GM21619 (cell line): ENCODE measurements at regions not wholly inside any gene's neighbourhood (a gene's known extent, or its start where the extent isn't known, plus 50 kb on each side); places are given as distances from the start of the nearest gene placed in this dataset.

Experiments used
- ATAC-seq: cut with Tn5 transposase; IDR thresholded peaks from one replicate; pipeline ENCODE4 v1.9.1; 2021; ENCODE audit not compliant: unreplicated experiment

DNA sequence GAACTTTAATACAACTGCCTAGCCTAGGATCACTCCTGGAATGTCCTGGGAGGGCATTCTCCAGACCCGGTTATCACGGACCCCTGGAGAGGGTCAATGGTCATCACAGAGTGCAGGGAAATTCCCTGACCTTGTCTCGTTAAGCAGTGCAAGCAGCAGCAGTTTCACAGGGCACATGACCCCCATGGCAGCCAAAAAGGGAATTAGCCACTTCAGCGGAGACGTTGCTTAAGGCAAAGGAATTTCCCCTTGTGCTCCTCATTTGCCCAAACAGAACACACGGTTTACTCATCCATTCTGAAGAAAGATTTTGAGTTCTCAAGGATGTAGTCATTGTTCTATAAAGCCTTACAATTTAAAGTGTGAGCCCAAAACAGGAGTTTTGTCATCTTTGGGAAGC lies 260.3 kb downstream of the SNX13 start:
- no peak for ATAC-seq

DNA sequence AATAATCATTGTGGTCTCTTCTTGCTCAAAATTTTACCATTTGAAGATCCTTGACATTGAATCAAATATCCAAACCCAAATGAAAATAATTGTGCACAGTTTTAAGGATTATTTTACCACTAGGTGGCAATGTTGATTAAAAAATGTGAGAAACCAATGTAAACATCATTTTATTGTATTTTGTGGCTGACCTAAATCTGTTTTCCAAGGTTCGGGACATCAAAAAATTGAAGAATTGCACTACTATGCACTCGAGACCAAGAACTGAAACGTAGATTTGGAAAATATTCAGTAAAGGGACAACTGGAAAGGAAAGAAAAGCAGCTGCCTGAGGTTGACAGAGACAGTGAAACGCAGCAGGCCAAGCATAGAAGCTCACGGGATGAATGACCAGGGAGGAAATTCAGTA lies 259.3 kb downstream of the SNX13 start:
- no peak for ATAC-seq

DNA sequence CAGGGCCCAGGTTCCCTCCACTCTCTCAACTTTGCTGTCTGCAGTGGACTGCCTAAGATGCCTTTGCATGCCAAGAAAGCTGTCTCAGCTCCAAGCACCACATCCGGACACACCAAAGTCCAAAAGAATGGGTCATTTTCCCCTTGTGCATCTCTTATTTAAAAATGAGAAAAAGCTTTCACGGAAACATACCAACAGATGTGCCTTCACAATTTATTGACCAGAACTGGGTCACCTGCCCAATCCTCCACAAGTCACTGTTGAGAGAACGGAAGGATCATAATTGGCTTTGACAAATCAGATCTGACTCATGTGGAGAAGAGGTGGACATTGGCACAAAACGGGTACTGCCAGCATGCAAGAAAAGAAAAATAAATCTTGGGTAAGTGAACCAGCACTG lies 258.3 kb downstream of the SNX13 start:
- no peak for ATAC-seq

DNA sequence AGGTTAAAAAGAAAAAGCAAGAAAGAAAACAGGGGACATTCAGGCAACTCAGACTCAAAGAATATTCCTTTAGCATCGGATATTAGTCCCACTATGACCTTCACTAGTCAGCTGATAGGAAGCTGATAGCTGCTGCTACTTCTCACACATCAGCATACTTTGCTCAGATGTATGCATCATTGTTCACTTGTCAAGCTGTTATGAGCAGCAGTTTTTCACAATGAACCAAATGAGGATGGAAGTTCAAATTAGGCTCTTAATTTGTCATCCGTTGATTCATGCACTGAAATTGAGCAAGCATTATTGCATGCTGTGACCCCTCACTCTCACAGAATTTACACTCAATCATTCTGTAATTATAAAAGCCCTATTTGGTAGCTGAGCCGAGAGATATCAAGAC lies 257.7 kb downstream of the SNX13 start:
- no peak for ATAC-seq

DNA sequence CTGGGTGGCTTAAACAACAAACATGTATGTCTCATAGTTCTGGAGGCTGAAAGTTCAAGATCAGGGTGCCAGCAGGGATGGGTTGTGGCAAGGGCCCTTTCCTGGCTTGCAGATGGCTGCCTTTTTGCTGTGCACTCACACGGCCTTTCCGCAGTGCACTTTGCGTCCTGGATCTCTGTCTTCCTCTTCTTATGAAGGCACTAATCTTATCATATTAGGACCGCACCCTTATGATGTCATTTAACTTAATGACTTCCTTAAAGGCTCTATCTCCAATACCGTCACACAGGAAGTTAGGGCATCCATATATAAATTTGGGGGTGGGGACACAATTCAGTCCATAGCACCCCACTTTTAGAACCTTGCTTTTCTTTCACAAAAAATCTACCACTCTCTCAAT lies 255.2 kb downstream of the SNX13 start:
- ATAC-seq: no peak

DNA sequence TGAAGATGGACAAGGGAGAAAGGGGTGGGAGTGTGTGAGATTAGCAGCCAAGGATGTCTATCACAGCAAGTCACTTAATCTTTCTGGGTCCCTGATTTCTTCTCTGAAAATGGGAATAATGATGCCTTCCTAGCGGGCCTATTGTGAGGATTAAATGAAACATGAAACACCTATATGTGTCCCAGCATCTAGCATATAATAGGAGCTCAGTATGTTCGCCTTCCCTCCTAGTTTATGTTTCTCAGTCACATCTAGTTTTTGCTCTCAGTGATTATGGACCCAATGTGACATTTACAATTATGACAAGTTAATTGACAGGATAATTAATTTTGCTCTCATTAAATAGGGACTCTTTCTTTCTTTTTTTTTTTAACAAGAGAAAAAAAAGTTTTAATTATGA lies 252.9 kb downstream of the SNX13 start:
- no peak for ATAC-seq

DNA sequence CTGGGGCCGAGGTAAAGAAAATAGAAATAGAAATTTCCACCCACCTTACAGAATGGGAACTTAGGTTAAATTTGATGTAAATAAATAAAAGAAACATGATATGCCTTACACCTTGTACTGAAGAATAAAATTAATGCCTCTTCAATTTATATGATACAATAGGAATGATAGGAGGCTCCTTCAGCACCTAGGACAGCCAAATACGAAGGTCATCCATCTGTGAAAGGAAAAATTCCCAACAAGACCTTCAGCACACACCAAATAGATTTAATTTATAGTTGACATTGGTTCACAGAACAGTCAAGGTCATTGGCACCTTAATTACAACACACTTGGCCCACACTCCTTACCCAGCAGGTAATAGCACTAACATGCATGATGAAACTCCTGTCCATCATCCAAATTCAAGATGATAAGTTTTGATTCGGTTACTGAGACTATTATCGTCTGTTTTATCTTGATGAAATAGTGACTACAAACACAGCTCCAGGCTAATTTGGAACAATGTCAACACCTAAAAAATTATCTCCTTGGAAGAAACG lies 250.9 kb downstream of the SNX13 start:
- no peak for ATAC-seq

DNA sequence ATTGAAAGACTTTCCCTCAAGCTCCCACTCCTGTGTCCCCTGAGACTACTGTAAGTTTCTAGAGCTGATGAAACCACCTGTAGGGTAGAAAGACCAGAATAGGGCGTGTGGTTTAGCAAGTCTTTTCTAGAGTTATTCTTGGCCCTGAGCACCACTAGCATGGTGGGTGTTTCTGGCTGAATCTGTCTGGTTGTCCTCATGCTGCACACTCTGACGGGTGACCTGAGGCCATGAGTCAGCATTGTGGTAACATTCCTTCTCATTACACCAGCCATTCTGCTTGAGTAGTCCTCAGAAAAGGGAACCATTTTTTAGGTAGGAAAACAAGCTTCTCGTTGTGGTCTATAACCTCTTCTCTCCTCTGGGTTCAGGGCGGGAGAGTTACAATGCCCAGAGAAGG lies 250.3 kb downstream of the SNX13 start:
- ATAC-seq: peak; percentile 75

DNA sequence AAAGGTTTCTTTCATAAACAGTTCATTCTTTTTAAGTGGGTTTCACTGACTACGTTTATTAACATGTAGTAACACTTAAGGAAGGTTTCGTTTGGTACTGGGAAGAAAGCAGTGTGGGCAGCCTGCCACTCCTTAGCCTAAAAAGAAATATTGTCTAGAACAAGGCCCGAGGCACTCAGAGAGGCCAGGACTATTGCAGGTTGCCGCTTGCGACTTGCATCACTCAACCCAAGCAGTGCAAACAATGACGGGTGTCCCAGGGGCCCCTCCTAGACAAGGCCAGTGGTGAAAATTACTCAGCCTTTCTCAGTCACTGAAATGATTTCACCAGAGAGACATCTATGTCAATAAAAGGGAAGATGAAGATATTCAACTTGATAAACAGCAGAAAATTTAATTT lies 243.9 kb downstream of the SNX13 start:
- ATAC-seq: no peak

DNA sequence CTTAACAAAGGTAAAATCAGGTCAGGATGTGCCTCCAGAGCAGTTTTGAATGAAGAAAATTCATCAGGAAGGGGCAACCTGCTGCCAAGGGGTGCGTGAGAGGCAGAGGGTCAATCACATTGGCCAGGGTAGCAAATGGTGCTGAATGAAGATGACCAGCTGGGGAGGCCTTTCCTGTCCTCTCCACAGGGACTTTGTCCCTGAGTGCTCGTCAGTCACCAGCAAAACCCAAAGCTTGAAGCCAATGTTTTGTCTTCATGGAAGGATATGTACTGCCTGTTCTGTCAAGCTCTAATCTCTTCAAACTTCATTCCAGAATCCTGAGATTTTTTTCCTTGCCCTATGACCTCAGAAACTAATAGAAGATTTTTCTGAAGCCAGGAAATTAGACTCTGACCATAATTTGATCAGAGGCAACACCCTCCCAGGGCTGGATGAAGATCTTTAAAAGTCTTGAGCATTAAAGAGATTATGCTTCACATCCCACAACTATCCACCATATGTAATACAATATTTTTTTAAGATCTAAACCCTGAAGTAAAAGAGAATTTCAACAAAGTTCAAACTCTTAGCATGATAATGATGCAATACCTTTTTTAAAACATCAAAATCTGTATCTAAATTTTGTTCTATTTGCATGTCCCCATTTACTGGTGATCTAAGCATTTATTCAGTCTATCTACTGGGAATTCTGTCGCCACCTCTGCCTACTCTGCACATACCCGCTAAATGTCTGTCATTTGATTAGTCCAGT lies 243.0 kb downstream of the SNX13 start:
- no peak for ATAC-seq

DNA sequence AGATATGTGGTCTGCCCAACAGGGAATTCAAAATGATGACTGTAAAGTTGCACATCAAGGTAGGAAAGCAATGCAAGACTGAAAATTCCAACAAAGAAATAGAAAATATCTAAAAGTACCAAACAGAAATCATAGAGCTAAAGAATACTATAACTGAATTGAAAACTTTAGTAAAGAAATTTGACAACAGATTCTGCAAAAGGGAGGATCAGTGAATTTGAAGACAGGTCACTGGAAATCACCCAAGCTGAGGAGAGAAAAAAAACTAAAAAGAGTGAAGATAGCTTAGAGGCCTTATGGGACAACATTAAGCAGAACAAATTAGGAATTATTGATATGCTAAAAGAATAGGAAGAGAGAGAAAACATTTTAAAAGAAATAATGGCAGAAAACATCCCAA lies 240.6 kb downstream of the SNX13 start:
- ATAC-seq: no peak

DNA sequence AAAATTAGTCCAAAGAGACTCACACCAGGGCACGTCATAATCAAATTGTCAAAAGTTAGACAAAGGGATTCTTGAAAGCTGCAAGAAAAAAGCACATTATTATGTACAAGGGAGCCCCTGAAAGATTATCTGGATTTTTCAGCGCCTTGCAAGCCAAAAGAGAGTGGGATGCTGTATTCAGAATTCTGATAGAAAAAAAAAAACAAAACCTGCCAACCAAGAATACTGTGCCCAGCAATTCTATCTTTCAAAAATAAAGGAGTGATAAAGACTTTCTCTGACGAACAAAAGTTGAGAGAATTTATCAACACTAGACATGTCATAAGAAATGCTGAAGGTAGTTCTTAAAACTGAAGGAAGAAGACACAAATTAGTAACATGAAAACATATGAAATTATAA lies 240.2 kb downstream of the SNX13 start:
- no peak for ATAC-seq

DNA sequence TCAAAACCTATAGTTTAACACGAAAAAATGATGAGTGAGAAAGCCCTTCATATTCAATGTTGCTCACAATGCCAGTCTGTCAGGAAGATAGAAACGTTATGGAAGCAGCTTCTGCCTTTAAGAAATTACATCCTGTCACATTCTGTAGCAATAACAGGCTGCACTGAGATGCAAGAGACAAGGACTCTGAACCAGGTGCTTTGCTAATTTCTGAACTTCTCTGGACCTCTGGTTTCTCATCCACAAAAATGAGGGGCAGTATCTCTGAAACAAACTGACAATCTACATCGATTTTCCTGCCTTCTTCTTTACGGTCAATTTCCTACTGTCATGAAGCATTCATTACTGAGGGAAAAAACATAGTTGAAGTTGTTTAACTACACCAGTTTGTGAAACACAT lies 234.0 kb downstream of the SNX13 start:
- no peak for ATAC-seq

DNA sequence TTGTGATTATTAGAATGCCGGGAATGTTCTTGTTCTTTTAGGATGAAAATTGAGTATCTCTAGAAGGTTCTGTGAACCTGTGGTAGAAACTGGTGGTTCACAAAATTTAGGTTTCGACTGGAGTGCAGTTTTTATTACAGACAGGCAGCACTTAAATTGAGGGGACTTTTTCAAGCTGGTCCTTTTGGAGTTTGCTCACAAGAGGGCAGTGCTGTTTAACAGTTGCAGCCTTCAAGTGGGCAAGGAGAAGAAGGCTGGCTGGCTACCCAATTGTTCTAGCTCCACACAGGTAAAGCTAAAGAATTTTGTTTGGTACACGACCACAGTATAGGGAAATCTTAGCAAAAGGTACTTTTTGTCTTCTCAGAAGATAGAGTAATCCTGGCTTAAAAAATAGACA lies 233.6 kb downstream of the SNX13 start:
- ATAC-seq: peak; percentile 84

DNA sequence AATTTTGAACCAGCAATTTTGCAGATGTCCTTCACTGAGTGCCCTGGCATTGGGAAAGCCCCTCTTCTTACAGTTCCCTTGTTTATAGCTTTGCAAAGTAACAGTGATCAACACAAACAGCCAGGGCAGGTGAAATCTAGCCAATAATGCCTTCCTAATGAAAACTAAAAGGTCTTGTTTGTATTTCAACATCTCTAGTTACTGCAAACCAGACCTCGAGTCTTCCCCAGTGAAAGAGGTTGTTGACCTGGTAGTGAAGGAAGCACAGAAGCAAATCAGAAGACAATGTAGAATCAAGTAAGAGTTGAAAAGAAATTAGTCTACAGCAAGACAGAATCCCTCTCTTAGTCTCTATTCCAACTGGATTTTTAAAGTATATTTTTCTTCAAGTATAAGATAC lies 231.2 kb downstream of the SNX13 start:
- no peak for ATAC-seq

DNA sequence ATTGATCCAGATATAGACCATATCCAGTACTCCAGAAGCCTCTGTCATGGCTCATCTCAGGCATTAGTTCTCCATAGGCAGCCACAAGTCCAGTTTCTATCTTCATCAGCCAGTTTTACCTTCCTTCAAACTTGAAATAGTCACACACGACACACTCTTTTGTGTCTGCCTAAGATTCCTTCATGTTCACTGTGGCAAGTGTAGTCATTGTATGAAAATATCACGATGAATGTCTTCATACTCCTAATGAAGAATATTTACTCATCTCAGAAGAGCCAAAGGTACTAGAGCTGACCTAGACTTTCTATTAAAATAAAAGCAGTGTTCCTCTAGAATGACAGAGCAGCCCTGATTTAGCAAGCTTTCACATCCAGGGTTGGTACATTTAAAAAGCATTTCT lies 230.7 kb downstream of the SNX13 start:
- ATAC-seq: no peak

DNA sequence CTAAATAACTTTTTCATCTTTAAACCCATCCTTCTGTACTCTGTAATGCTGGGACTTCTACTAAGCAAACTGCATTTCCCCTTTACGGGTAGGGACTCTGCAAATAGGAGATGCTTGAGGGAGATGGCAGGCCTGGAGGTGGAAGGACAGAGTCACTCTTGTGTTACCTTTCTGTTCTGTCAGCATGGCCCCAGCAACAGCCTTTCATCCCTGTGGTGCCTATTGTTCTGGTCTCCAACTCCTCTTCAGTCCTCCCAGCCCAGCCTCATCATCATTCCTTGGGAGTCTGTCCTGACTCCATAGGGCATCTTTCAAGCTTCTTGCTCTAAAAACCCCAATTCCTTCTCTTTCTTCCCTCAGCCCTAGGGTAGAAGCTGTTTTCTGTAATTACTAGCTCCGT lies 230.0 kb downstream of the SNX13 start:
- ATAC-seq: no peak

DNA sequence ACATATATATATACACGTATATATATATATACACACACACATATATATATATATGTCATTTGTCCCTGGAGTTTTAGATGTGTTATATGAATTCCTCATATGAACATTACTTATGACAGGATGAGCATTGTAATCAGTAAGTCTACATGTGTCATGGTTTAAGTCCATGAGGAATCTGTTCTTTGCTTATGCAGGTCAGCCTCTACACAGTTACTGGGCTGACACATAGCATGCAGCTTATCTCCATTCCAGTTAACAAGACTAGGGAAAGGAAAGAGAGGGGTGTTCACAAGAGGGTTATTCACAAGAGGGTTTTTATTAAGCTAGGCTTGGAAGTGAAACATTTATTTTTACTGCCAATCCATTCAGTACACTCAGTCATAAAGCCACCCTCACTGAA lies 226.7 kb downstream of the SNX13 start:
- no peak for ATAC-seq

DNA sequence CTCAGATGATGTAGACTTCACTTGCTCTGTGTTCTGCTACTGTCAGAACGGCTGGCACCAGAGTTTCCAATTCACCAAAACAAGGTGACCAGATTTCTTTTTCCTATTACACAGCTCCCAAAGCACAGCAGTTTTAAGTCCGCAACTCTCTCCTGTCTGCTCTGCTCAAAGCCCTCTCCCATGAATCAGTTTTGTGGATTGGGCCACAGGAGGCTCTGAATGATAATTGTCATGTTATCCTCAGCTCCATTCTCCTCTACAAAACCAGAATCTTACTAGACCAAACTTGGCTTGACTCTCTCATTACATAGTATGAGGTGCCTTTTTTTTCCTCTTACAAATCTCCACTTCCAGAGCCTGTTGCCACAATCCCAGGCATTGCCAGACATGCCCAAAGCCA lies 223.5 kb downstream of the SNX13 start:
- ATAC-seq: no peak

DNA sequence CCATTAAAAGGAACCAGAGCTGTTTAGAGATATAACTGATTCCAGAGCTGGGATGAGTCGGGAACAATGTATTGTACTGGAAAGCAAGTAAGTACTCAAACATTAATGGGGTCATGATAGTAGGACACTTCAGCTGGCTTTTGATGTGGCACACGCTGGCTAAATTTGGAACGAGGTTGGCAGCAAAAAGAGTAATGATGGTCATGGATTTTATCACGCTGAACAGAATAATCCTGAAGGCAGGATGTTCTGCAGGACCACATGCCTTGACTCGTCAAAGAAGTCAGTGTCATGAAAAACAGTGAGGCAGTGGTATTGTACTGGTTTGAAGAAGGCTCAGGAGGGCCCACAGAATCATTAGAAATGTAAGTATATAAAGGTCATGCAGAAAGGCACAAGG lies 220.3 kb downstream of the SNX13 start:
- no peak for ATAC-seq

DNA sequence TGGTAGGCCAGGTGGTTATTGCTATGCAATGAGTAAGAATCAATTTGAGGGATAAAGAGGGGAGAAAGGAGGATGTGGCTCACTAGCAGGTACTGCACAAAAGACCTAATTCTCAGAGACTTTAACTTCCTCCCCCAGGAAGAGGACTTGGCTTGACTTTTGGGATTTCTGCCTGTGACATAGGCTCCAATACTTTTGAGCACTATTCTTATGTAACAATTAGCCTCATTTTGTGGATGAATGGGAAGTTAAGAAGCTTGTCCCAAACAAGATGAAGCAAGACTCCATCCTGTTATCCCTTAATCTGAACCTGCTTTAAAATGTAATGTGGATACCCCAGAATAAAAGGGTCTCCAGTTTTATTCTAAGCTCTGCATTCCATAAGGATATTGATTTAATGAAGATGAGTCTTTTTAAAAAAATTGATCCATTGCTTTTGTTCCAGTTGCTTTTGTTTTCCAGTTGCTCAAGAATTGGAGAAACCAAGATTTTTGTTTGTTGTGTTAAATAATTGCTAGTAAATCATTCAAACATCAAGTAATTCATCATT lies 218.5 kb downstream of the SNX13 start:
- ATAC-seq: no peak

DNA sequence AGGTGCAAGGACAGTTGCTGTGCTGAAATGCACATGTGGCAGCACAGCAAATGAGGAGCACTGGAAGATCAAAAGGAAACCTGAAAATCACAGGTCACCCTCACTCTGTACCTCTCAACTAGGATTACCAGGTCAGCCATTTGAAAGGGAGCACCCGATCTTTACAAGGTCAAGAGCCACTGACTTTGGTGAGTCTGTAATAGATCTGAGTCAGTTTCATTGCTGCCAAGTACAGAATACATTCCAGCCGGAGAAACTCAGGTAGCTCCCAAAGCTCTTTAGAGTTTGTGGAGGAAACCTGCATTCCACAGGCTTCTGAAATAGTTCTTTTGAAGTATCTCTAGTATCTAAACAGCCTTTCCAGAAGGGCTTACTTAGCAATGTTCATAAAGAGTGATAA lies 217.5 kb downstream of the SNX13 start:
- ATAC-seq: no peak

DNA sequence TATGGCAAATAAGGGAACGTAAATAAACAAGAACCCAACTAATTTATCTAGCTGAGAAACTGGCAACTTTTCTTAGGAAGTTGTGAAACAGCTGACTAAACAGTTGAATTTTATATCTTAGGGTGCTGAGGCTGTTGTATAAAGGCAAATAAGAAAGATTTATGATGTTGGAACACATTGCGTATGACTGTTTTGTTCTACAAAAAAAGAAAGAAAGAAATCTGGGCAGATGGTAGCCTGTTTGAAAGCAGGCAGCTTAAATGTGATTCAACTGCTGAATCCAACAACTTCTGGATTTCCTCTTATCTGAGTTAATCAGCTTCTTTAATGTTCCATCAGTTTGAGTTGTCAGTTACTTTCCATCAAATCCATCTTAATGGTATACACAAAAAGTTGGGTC lies 214.5 kb downstream of the SNX13 start:
- no peak for ATAC-seq
